Neural crest cell (in vitro differentiated cells): ENCODE measurements at regions not wholly inside any gene's neighbourhood (a gene's known extent, or its start where the extent isn't known, plus 50 kb on each side); places are given as distances from the start of the nearest gene placed in this dataset.
"Not testable (repeated sequence)": the region's sequence is repeated elsewhere in the genome, so short reads cannot be mapped to it uniquely, and the experiment has no call there.

Experiments used
- DNase-seq: peaks from one replicate; pipeline ENCODE4 v3.0.0; 2021; ENCODE audit warnings: low read depth, mixed read lengths, low spot score
- H3K27ac Mint-ChIP-seq: one replicate; pipeline ENCODE4 v1.8.0; 2021; ENCODE audit warnings: mild to moderate bottlenecking, mixed read lengths; ENCODE audit not compliant: unreplicated experiment
- H3K27me3 Mint-ChIP-seq: 2 replicates; pipeline ENCODE4 v1.8.0; 2021; ENCODE audit warnings: low read depth, mild to moderate bottlenecking, mixed read lengths
- H3K36me3 Mint-ChIP-seq: 2 replicates; pipeline ENCODE4 v1.8.0; 2021; ENCODE audit warnings: low read depth, mild to moderate bottlenecking, mixed read lengths
- H3K4me1 Mint-ChIP-seq: 2 replicates; pipeline ENCODE4 v1.8.0; 2021; ENCODE audit warnings: mixed read lengths
- H3K4me3 Mint-ChIP-seq: one replicate; pipeline ENCODE4 v1.8.0; 2021; ENCODE audit warnings: mild to moderate bottlenecking, mixed read lengths
- H3K9me3 Mint-ChIP-seq: 2 replicates; pipeline ENCODE4 v1.8.0; 2021; ENCODE audit warnings: mixed read lengths
- CTCF ChIP-seq: fragments of 200-600 bp; sonication (generic); conservative IDR thresholded peaks from 2 replicates; pipeline ENCODE4 v1.5.0; 2021; ENCODE audit warnings: antibody characterized with exemption, mild to moderate bottlenecking

GRCh38 chr16:59455497-59455896, 721.4 kb upstream of the GOT2 start:
- Mint-ChIP-seq H3K4me1 (no peaks in the 10 kb centered on the region), H3K4me3 (no peak overlapping the region), H3K27ac (no peak overlapping the region), H3K36me3 (no peaks in the 10 kb centered on the region), H3K9me3 (peaks cover 7% of the 10 kb centered on the region), H3K27me3 (no peaks in the 10 kb centered on the region)
- TF ChIP-seq CTCF, result no peak
- no peak for DNase-seq

- H3K4me3 Mint-ChIP-seq, H3K27ac Mint-ChIP-seq, DNase-seq, H3K27me3 Mint-ChIP-seq, H3K36me3 Mint-ChIP-seq, H3K4me1 Mint-ChIP-seq: not testable (repeated sequence)
- peaks cover 11% of the 10 kb centered on the region for H3K9me3 Mint-ChIP-seq
Observed at GRCh38 chr16:59450513-59450912, 716.4 kb upstream of the GOT2 start.

GRCh38 chr16:59440502-59440901, 706.4 kb upstream of the GOT2 start:
- Mint-ChIP-seq H3K9me3 (no peaks in the 10 kb centered on the region), H3K27ac (no peak overlapping the region), H3K4me1 (no peaks in the 10 kb centered on the region), H3K4me3 (no peak overlapping the region), H3K27me3 (no peaks in the 10 kb centered on the region), H3K36me3 (no peaks in the 10 kb centered on the region)
- no peak for TF ChIP-seq CTCF
- DNase-seq, result no peak

- no peak for DNase-seq
- peaks cover 3% of the 10 kb centered on the region for H3K27me3 Mint-ChIP-seq
- peaks cover 2% of the 10 kb centered on the region for H3K9me3 Mint-ChIP-seq
- no peaks in the 10 kb centered on the region for H3K36me3 Mint-ChIP-seq
- peak overlapping the region; percentile 6 for H3K27ac Mint-ChIP-seq
- H3K4me1 Mint-ChIP-seq, result no peaks in the 10 kb centered on the region
- no peak for TF ChIP-seq CTCF
- no peak overlapping the region for H3K4me3 Mint-ChIP-seq
Observed at GRCh38 chr16:59432896-59433295, 698.8 kb upstream of the GOT2 start.

GRCh38 chr16:59432276-59432675, 698.2 kb upstream of the GOT2 start:
- H3K4me3 Mint-ChIP-seq, result no peak overlapping the region
- H3K9me3 Mint-ChIP-seq, result peaks cover 2% of the 10 kb centered on the region
- no peak overlapping the region for H3K27ac Mint-ChIP-seq
- peaks cover 3% of the 10 kb centered on the region for H3K27me3 Mint-ChIP-seq
- DNase-seq, result no peak
- H3K4me1 Mint-ChIP-seq, result no peaks in the 10 kb centered on the region
- no peak for TF ChIP-seq CTCF
- no peaks in the 10 kb centered on the region for H3K36me3 Mint-ChIP-seq

- no peak for DNase-seq
- no peak overlapping the region for H3K27ac Mint-ChIP-seq
- no peaks in the 10 kb centered on the region for H3K4me1 Mint-ChIP-seq
- TF ChIP-seq CTCF, result no peak
- peaks cover 3% of the 10 kb centered on the region for H3K27me3 Mint-ChIP-seq
- H3K4me3 Mint-ChIP-seq, result no peak overlapping the region
- H3K9me3 Mint-ChIP-seq, result no peaks in the 10 kb centered on the region
- H3K36me3 Mint-ChIP-seq, result no peaks in the 10 kb centered on the region
Observed at GRCh38 chr16:59424714-59425273, 690.7 kb upstream of the GOT2 start.
